GM19324 (cell line): ENCODE measurements at regions not wholly inside any gene's neighbourhood (a gene's known extent, or its start where the extent isn't known, plus 50 kb on each side); places are given as distances from the start of the nearest gene placed in this dataset.
A peak's percentile ranks its signal among the peaks of the same experiment; 100 is the strongest.
"Not testable (repeated sequence)": the region's sequence is repeated elsewhere in the genome, so short reads cannot be mapped to it uniquely, and the experiment has no call there.

Source experiments
- ATAC-seq: cut with Tn5 transposase; IDR thresholded peaks from one replicate; pipeline ENCODE4 v1.9.1; 2021; ENCODE audit warnings: mild to moderate bottlenecking, moderate library complexity; ENCODE audit not compliant: unreplicated experiment, low FRiP score

DNA sequence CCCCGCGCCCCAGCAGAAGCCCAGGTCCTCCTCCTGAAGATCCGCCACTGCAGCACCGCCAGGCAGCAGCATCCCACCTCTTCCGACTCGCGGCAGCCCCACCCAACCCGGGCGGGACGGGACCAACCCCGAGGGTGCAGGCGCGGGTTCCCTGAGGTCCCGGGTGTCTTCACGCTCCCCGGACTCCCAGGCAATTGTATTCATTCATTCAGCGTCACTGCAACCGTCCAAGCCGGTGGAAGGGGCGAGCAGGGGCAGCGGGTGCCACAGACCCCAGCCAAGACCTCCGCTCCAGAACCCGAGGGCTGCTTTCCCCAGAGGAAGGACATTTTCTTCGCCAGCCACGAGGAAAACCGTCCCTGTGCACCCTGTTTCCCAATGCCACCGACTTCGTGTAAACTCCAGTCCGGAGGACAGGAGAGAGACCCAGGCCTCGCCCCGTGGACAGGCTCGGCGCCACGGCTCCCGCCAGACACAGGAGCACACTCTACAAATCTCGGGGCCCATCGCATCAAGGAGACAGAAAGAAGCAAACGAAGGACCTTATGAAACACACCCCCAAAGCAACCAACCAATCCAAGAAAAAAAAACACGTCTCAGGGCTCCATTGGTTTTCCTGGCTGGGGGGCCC is 1471.5 kb downstream of the FOXD4L5 start:
- not testable (repeated sequence) for ATAC-seq

DNA sequence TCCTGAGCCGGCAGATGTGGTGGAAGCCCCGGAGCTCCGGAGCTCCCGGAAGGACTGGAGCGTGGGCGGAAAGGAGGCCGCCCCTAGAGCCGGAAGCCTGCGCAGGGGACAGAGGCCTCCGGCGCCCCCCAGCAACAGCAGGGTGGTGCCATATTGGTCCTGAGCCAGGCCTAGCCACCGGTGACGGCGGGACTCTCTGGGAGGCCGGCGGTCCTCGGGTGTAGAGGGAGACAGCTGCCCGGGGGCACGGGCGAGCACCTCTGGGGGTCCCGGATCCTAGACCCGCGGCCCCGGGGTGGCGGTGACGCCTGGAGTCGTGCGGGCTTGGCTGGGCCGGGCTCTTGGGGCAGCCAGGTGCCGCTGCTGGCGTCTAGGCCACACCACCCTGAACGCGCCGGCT is 1472.2 kb downstream of the FOXD4L5 start:
- peak; percentile 53 for ATAC-seq

DNA sequence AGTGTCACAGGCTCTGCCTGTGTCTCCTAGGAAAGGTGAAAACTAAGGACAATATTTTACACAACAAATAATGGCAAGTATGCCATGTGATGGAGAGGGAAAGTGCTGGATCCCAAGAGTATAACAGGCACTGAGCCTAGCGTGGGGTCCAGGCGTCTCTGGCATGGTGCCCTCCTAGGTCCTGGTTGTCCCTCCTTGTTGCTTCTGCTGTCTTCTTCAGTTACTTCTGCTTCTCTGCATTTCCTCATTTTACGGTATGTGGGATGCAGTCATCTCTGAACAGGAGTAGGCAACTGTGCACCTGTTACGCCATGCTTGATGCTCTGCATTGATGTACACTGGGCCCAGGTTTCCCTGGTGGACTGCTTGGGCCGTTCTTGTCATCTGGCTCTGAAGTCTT is 1480.8 kb downstream of the FOXD4L5 start:
- ATAC-seq: not testable (repeated sequence)

DNA sequence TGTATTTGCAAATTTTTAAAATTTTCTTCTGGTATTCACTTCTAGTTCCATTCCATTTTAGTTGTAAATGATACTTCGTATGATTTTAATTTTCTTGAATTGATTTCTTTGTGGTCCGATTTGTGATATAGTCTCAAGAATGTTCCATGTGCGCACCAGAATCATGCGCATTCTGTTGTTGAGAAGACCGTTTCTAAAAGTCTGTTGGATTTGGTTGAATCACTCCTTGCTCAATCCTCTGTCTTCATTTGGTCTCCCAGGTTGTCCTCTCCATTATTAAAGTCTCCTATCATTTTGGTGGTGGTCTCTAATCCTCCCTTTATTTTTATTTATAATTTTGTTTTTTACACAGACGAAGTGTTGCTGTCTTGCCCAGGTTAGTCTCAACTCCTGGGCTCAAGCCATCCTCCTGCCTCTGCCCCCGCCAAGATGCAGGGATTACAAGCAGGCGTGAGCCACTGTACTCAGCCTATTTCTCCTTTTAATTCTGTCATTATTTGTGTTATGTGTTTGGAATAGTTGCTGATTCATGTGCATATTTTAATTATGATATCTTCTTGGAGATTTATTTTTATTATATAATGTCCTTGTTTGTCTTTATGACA is 1490.8 kb downstream of the FOXD4L5 start:
- ATAC-seq: not testable (repeated sequence)

GRCh38 chr9:63787454-63787853 is 1497.6 kb downstream of the FOXD4L5 start:
- not testable (repeated sequence) for ATAC-seq

GRCh38 chr9:63785059-63785458 is 1500.0 kb downstream of the FOXD4L5 start:
- not testable (repeated sequence) for ATAC-seq

- not testable (repeated sequence) for ATAC-seq
Measured at GRCh38 chr9:63784421-63784820, 1500.6 kb downstream of the FOXD4L5 start.

DNA sequence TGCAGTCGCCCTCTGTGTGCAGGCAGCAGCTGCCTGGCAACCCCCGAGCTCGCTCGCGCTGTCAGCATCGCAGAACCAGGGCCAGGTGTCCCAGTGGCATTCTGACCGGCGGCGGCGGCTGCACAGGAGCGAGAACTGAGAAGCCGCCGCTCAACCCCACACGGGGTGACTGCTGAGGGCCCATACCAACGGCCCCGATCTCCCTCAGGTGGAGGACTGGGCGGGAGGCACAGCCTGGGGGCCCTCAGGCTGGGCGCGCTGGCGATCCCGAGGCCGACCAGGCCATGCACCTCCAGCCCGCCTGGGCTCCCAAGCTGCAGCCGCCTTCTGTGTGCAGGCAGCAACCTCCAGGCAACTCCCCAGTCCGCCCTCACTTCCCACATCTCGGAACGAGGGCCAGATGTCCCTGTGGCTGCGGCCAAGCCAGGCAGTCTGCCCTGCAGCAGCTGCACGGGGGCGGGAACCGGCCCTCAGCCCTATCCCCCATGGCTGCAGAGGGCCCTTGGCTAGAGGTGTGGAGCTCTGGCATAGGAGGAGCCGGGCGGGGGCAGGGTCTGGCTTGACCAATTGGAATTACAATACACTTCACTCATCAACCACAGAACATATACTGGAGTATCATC is 1503.1 kb downstream of the FOXD4L5 start:
- not testable (repeated sequence) for ATAC-seq

DNA sequence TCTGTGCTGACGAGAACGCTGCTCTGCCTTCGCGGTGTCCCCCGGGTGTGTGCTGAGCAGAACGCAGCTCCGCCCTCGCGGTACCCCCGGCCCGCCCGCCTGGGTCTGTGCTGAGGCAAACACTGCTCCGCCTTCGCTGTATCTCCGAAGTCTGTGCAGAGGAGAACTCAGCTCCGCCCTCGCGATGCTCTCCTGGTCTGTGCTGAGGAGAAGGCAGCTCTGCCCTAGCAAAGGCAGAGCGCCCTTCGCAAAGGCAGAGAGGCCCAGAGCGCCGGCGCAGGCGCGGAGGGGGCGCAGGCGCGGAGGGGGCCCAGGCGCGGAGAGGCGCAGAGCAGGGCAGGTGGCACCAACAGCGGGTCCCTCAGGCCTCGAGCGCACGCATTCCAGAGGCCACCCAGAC is 1503.6 kb downstream of the FOXD4L5 start:
- peak; percentile 100 for ATAC-seq

DNA sequence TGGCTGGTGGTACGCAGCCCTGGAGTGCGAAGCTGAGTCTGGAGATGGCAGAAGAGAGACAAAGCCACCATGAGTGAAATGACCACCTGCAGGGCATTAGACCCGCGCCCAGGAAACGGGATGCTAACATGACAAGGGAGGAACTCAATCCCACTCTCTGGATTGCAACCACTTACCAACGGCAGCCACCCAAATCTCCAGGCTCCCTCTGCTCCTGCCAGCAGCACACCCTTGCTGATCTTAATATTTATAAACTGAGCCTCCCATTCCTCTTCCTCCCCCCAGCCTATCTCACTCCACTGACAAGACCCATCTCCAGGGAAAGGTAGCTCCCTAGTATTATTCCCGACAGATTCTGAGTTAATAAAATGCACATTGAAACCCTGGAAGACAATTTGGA is 1508.8 kb downstream of the FOXD4L5 start:
- not testable (repeated sequence) for ATAC-seq

GRCh38 chr9:63775092-63775426 is 1510.0 kb downstream of the FOXD4L5 start:
- ATAC-seq: not testable (repeated sequence)

- ATAC-seq: not testable (repeated sequence)
Measured at GRCh38 chr9:63774369-63775091, 1510.5 kb downstream of the FOXD4L5 start.

DNA sequence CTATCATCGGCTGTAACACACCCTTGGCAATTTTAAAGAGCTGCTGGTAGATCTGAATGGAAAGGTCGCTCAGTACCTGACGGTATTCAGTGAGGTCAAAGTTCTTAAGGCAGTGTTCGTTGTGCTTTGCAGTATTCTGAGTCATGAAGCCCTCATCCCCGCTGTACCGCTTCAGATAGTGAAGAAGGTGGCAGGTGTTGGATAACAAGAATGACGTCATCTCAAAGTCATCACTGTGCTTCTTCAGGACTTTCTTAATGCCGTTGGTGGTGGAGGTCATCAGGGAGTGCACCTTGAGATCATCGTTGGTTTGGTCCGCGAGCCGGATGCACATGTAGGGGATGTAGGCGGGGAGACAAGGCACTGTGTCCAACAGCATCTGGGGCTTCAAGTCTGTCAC is 1522.8 kb downstream of the FOXD4L5 start:
- ATAC-seq: not testable (repeated sequence)

DNA sequence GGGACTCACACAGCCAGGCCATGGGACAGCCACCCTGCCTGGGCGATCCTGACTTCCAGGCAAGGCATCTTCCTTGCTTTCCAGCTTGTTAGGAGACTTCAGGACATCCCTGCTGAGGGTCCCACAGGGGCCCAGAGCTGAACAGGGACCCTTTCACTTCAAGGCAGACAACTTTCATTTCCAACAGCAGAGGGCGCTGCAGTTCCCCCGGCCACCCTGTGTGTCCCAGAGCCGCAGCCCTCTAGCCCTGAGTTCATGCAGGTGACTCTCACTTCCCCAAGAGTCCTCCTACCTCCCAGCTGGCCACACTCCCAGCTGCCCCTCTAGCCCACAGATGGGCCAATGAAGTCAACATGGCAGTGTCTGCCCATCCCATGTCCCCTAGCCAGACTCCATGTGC is 1556.0 kb downstream of the FOXD4L5 start:
- not testable (repeated sequence) for ATAC-seq

- ATAC-seq: no peak
Measured at GRCh38 chr9:63728287-63728686, 1556.7 kb downstream of the FOXD4L5 start.

DNA sequence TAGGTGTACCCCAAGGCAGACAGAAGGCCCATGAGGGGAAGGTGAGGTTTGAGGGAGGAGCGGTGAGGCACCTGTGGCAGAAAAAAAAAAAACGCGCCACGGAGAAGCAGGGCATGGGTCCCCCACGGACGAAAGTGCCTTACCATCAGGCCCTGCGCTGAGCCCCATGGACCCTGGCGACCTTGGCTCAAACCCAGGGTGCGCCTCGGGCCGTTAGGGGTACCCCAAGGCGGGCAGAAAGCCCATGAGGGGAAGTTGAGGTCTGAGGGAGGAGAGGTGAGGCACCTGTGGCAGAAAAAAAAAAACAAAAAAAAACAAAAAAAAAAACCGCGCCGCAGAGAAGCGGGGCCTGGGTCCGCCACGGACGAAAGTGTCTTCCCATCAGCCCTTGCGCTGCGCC is 1576.7 kb downstream of the FOXD4L5 start:
- ATAC-seq: not testable (repeated sequence)

DNA sequence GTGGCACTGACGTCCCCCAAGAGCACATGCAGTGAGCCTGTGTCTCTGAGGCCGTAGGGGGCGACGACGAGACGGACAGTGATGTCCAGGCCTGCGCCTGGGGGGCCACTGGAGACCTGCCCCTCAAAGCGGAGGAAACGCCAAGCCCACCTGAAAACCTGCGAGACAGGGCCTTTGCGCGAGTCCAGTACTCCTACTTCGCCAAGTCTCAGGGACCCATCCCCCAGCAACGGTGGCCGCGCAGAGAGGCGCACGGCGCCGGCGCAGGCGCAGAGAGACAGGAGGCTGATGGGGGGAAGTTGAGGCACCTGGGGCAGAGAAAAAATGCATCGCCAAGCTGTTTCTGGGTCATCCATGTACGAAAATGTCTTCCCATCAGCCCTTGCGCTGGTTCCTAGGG is 1580.6 kb downstream of the FOXD4L5 start:
- ATAC-seq: not testable (repeated sequence)

- not testable (repeated sequence) for ATAC-seq
Measured at GRCh38 chr9:63703670-63704069, 1581.3 kb downstream of the FOXD4L5 start.

DNA sequence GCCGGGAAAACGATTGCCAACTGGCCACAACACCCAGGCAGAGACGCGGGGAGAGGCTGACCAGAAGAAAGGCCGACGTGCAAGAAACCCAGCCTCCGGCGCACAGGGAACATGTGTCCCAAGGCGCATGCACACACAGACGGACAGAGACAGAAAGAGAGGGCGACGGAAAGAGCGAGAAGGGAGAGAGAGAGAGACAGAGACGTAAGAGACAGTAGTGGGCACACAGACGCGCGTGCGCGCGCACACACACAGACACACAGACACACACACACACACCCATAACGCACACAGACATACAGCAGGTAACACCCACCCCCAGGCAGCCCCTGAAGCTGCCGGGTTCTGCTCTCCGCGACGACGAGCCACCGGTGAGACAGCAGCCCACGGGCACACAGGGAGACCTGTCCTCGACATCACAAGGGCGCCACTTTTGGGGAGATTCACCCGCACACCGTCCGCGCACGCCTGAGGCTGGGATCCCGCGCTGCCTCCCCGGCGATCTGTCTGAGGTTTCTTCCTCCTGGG is 1581.8 kb downstream of the FOXD4L5 start:
- not testable (repeated sequence) for ATAC-seq
